HG03095 (cell line): ENCODE measurements at regions not wholly inside any gene's neighbourhood (a gene's known extent, or its start where the extent isn't known, plus 50 kb on each side); places are given as distances from the start of the nearest gene placed in this dataset.

ENCODE experiments used
- ATAC-seq: cut with Tn5 transposase; IDR thresholded peaks from one replicate; pipeline ENCODE4 v1.9.1; 2021; ENCODE audit warnings: moderate library complexity; ENCODE audit not compliant: unreplicated experiment

DNA sequence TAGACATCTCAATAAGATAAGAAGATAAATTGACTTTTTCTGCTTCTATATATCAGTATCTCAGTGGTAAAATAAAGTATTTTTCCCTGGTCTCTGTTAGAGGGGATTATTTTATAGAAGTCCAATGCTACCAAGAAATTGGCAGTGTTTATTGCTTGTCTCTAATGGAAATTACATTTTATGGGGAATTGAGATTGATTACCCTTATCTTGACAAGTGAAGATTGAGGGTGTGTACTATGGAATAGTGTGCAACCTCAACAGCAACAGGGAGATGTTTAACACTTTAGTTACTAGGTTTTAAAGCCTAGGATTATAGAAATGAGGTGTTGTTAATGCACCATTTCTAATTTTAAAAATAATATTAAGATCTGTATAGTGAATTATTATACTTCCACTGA, 154.8 kb upstream of the ROBO1 start:
- ATAC-seq, result no peak

- no peak for ATAC-seq
Measured at GRCh38 chr3:79917561-79917960, 149.8 kb upstream of the ROBO1 start.

GRCh38 chr3:79910337-79910736, 142.5 kb upstream of the ROBO1 start:
- ATAC-seq, result no peak

DNA sequence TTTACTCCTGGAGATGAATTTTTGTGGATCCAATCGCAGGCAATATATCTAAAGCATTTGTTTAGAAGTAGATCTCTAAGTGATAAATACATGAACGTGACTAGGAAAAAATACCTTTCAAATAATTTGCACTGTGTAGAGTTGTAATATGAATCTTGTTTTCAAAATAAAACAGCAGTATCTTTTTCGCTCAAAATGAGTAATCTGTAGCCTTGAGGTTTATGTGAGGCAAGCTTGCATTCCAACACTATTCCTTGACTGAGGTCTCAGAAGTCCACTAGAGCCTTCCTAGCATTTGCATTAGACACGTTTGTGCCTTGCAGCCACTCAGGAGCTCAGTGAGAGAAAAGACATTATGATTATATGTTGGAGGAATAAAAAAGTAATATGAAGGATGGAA, 138.3 kb upstream of the ROBO1 start:
- ATAC-seq, result no peak

- ATAC-seq, result no peak
Measured at GRCh38 chr3:79902151-79902550, 134.4 kb upstream of the ROBO1 start.

DNA sequence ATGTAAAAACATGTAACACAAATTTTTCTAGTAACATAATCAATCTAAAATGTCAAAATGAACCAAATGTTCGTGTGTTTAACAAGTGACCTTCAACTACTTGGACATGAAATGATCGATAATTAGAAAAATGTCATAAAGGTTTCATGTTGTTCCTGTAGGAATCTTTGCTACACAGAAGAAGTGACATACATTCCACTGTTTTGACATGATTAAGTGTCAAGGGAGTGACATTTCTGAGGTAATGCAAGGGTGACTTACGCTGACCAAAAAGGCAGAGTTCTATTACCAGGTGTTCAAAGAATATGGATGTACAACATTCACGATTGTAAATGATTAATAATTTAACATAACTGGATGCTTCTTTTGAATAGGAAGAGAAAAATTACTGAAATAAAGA, 131.1 kb upstream of the ROBO1 start:
- ATAC-seq, result no peak

GRCh38 chr3:79896086-79896485, 128.3 kb upstream of the ROBO1 start:
- no peak for ATAC-seq

DNA sequence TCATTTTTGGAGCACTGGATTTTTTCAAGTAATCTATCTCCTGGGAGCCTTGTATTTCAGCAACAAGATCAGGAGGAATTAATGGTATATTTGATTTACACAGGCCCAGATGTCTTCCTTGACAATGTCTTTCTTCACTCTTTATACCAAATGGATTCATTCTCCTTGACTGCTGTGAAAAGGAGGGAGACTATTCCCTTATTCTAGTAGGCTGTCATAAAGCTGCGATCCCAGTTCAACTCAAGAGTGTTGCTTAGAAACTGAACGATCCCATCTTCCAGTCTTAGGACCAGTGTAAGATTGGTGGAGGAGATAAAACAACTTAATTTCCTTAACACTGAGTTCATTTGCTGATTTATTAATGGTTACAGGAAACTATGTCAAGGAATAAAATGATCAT, 119.4 kb upstream of the ROBO1 start:
- no peak for ATAC-seq

- no peak for ATAC-seq
Measured at GRCh38 chr3:79886204-79886603, 118.4 kb upstream of the ROBO1 start.

DNA sequence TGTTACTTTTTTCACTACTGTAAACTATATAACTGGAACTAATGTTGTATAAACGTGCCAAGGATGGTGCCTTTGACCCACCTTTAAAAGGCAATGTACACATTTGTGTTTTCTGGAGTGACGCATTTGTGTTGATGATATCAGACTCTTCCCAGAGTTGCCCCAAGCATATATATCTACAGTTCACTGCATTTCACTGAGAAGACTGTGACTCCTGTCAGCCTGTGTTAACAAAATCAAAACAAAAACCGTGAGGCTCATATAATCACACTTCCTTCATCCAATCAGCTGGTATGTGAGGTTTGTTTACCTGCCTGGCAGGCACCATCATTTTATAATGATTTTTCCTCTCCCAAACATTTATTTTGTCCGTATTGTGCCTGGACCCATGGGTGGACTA, 117.6 kb upstream of the ROBO1 start:
- ATAC-seq, result no peak

- ATAC-seq, result no peak
Measured at GRCh38 chr3:79884354-79884753, 116.6 kb upstream of the ROBO1 start.

- no peak for ATAC-seq
Measured at GRCh38 chr3:79881431-79881830, 113.6 kb upstream of the ROBO1 start.

DNA sequence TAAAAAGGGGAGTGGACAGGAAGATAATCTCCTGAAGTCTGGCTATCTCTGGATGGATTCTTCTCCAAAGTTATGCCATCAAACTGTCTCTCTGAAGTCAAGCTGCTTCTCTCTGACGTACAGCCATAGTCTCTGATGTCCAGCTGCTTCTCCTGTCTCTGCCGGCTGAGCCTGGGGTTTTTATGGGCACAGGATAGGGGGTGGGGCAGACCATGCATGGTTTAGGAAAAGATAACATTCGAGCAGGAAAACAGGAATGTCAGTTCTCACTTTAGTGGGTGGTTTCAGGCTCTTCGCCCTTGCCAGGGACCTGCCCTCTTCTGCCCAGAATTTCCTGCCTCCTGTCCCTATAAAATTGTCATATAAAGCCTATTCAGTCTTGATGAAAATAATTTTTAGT, 110.9 kb upstream of the ROBO1 start:
- no peak for ATAC-seq

- no peak for ATAC-seq
Measured at GRCh38 chr3:79874646-79875045, 106.8 kb upstream of the ROBO1 start.

- ATAC-seq, result no peak
Measured at GRCh38 chr3:79872483-79872882, 104.7 kb upstream of the ROBO1 start.

DNA sequence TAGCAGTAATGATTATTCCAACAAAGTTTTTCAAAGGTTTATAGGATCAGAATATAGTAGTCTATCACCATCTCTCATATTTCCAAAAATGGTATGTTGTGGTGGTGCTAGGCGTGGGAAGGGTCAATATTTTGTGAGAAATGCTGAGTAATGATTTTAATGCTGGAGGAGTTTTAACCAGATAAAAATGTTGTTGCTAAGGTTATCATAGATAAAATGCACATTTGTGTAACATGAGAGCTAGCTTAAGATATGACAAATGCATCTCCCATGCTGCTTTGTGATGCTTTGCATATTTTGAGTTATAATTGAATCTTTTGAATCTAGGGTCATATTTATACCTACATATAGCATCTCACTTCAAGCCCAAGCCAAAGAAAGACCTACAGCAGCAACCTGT, 103.9 kb upstream of the ROBO1 start:
- ATAC-seq, result no peak

GRCh38 chr3:79870313-79870620, 102.5 kb upstream of the ROBO1 start:
- ATAC-seq, result no peak

DNA sequence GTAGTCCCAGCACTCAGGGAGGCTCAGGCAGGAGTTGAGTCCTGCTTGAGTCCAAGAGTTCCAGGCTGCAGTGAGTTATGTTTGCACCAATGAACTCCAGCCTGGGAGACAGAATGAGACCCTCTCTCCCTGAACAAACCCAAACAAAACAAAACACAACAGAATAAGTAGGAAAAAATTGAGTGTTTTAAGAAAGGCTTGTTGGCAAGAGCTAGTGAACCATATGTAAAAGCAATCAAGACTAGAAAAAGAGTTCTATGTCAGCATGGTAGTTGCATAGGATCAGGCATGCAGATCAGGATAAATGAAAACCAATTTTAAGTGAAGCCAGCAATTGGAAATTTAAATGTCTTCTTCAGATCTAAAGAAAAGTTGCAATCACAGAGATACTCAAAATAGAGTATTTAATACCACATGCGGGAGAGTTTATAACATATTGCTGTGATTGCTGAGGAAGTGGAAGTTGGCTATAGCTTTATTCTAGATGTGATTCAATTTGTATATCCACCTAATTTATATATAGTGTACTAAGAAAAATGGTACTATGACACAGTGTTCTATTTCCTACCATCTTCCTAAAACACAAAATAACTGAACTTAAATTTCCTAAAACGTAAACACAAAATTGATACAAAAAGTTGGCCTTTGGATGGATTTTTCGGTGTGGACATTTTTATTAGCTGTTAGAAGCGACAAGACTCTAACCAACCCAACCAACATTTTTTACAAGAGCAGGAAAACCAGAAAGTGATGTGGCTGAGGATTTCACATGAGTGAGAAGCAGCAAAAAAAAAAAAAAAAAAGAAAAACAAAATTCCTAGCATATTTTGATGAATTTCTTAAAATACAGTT, 101.9 kb upstream of the ROBO1 start:
- ATAC-seq, result no peak

- ATAC-seq, result no peak
Measured at GRCh38 chr3:79866162-79866561, 98.4 kb upstream of the ROBO1 start.

GRCh38 chr3:79864077-79864476, 96.3 kb upstream of the ROBO1 start:
- no peak for ATAC-seq

- ATAC-seq, result no peak
Measured at GRCh38 chr3:79848876-79849275, 81.1 kb upstream of the ROBO1 start.

DNA sequence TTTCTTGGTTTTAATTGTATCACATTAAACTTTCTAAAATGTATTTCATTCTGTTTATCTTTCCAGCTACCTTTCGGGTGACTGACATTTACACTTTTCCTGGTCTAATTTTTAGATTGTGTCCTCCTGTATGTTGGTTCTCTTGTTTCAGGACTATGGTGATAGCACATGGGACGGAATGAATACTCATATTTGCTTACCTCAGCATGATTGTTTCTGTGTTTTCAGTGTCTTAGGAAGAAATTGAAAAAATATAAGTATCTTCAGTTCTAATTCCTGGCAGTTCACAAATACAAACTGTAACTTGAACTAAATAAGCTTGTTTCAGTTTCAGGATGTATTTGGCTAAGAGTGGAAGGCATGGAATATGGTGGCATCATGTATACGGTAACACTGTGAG, 80.1 kb upstream of the ROBO1 start:
- no peak for ATAC-seq
